ENCODE measurements at regions not wholly inside any gene's neighbourhood (a gene's known extent, or its start where the extent isn't known, plus 50 kb on each side); places are given as distances from the start of the nearest gene placed in this dataset.

- Histone ChIP-seq H3K27me3 (no peaks in the 10 kb centered on the region), H3K27ac (no peak overlapping the region), H3K36me3 (no peaks in the 10 kb centered on the region), H3K9me3 (no peaks in the 10 kb centered on the region), H3K4me1 (no peaks in the 10 kb centered on the region), H3K4me3 (no peak overlapping the region)
- intact Hi-C loops (cut with DNase I; ENCODE audit: low total_unique reads) = no loop called here
- TF ChIP-seq CTCF (IDR thresholded peaks at IDR 0.05) (no peak), POLR2A (IDR thresholded peaks at IDR 0.05) (no peak)
- no peak for DNase-seq
Measured at GRCh38 chr2:7539760-7540159, 622.5 kb downstream of the RNF144A start.

- intact Hi-C loops (cut with DNase I; ENCODE audit: low total_unique reads) = no loop called here
Measured at GRCh38 chr2:7552825-7553570, 635.8 kb downstream of the RNF144A start.

GRCh38 chr2:7555260-7555659, 638.0 kb downstream of the RNF144A start:
- intact Hi-C loops (cut with DNase I; ENCODE audit: low total_unique reads) = no loop called here
- no peak overlapping the region for H3K27ac ChIP-seq
- TF ChIP-seq POLR2A (IDR thresholded peaks at IDR 0.05) = no peak
- no peak for TF ChIP-seq CTCF (IDR thresholded peaks at IDR 0.05)
- no peaks in the 10 kb centered on the region for H3K27me3 ChIP-seq
- H3K9me3 ChIP-seq = no peaks in the 10 kb centered on the region
- DNase-seq = no peak
- no peak overlapping the region for H3K4me3 ChIP-seq
- no peaks in the 10 kb centered on the region for H3K36me3 ChIP-seq
- no peaks in the 10 kb centered on the region for H3K4me1 ChIP-seq

More at GRCh38 chr2:7552825-7553570, 635.8 kb downstream of the RNF144A start:
- no peak for DNase-seq
- no peak for TF ChIP-seq POLR2A (IDR thresholded peaks at IDR 0.05)
- TF ChIP-seq CTCF (IDR thresholded peaks at IDR 0.05) = no peak
- H3K4me3 ChIP-seq = no peak overlapping the region
- no peak overlapping the region for H3K27ac ChIP-seq
- no peaks in the 10 kb centered on the region for H3K4me1 ChIP-seq
- H3K9me3 ChIP-seq = no peaks in the 10 kb centered on the region
- H3K36me3 ChIP-seq = no peaks in the 10 kb centered on the region
- no peaks in the 10 kb centered on the region for H3K27me3 ChIP-seq

GRCh38 chr2:7557376-7557775, 640.2 kb downstream of the RNF144A start:
- no peak for TF ChIP-seq CTCF (IDR thresholded peaks at IDR 0.05)
- TF ChIP-seq POLR2A (IDR thresholded peaks at IDR 0.05) = no peak
- no peak for DNase-seq
- Histone ChIP-seq H3K4me3 (no peak overlapping the region), H3K36me3 (no peaks in the 10 kb centered on the region), H3K9me3 (no peaks in the 10 kb centered on the region), H3K27ac (no peak overlapping the region), H3K4me1 (no peaks in the 10 kb centered on the region), H3K27me3 (no peaks in the 10 kb centered on the region)
- intact Hi-C loops (cut with DNase I; ENCODE audit: low total_unique reads) = no loop called here

GRCh38 chr2:7559791-7560190, 642.6 kb downstream of the RNF144A start:
- H3K9me3 ChIP-seq = no peaks in the 10 kb centered on the region
- no peaks in the 10 kb centered on the region for H3K36me3 ChIP-seq
- no peak for DNase-seq
- H3K27me3 ChIP-seq = no peaks in the 10 kb centered on the region
- no peak overlapping the region for H3K4me3 ChIP-seq
- H3K27ac ChIP-seq = no peak overlapping the region
- H3K4me1 ChIP-seq = no peaks in the 10 kb centered on the region
- TF ChIP-seq POLR2A (IDR thresholded peaks at IDR 0.05) = no peak
- no peak for TF ChIP-seq CTCF (IDR thresholded peaks at IDR 0.05)
- intact Hi-C loops (cut with DNase I; ENCODE audit: low total_unique reads) = no loop called here
